UCSD-AML1 (cell line): ENCODE measurements at regions not wholly inside any gene's neighbourhood (a gene's known extent, or its start where the extent isn't known, plus 50 kb on each side); places are given as distances from the start of the nearest gene placed in this dataset.

Experiments
- DNase-seq: peaks from one replicate; lab custom pipeline; 2025; ENCODE audit not compliant: unreplicated experiment; lab: John Stamatoyannopoulos, UW

DNA sequence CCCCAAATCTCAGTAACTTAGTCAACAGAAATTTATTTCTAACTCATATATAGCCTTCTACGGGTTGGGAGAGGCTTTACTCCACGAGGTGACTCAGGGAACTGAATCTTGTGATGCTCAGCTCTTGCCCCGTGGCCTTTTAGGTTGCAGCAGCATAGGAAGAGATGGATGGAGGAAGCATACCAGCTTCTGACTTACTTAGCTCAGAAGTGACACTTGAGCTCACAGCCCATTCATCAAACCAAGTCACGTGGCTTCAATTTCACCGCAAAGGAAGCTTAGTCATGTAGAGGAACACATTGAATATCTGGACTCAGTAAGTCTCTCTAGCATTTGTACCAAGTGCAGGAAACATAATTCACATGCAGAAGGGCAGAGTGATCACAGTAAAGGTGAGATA is 124.1 kb upstream of the KCNN2 start:
- peak; percentile 14 for DNase-seq

DNA sequence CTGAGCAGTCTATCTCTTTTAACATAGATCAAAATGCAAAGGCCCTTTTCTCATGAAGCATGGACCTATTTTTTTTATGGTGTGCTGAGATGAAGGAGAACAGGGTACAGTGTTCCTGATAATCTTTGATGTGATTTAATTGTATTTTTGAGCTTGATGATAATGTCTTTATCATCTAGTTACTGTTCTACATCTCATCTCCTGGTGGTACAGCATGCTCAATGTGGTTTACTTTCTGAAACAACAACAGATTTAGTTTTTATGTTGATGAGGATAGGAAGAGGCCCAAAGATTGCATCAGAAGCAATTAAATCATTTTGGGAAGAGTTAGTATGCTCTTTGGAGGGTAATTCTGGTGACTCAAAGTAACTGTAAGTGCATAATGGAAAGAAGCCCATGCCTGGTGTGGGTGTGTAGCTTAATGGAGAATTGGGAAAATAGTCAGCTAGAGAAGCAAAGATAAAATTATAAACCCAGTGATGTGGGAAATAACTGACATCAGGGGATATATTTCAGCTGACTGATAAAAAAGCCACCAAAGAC is 123.0 kb upstream of the KCNN2 start:
- DNase-seq, result no peak

DNA sequence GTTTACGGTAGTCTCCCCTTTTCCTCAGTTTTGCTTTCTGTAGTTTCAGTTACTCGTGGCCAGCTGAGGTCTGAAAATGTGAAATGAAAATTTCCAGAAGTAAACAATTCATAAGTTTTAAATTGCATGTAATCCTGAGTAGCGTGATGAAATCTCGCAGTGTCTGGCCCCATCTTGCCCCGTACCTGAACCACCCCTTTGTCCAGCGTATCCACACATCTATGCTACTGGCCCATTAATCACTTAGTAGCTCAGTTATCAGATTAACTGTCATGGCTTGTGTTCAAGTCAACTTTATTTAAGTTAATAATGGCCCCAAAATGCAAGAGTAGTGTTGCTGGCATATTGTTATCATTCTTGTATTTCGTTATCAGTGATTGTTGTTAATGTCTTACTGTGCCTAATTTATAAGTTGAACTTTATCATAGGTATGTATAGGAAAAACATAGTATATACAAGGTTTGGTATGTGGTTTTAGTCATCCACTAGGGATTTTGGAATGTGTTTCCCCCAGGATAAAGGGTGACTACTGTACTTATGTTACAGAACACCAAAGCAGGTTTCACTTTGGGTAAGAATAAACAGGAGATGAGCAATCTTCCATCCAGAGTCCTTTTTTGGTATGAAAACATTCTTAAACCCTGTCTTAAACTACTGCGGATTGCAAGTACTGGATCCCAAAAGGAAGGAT is 118.4 kb upstream of the KCNN2 start:
- DNase-seq, result no peak

DNA sequence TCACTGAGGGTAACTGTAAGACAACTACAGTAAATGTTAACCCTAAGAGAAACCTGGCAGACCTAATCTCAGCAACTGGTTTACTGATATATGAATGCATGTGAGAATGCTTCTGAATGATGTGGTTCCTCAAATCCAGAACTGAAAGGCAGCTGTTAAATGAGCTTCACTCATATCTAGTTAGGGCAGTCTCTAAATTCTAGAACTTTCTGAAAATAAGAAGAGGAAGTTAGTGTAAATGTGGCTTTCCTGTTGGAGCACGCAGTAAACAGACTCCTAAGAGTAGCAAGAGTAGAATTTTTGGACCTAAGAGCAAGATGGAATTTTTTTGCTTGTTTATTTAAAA is 117.9 kb upstream of the KCNN2 start:
- DNase-seq, result no peak

DNA sequence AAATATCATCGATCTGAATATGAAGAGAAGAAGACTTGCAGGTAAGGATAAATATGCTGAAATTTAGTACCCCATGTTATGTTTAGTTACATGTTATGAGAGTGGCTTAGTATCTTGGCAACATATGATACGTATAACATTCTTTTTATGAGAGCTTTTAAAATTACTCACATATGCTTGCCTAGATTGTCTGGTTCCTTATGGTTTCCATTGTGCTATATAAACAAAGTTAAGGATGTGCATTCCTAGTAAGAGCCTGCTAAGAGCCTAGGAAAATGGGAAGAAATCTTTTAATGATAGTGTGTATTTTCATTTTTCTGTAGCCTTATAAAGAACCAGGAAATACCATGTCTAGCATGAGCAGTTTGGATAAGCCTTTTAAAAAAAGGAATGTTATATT is 112.0 kb upstream of the KCNN2 start:
- DNase-seq, result no peak

DNA sequence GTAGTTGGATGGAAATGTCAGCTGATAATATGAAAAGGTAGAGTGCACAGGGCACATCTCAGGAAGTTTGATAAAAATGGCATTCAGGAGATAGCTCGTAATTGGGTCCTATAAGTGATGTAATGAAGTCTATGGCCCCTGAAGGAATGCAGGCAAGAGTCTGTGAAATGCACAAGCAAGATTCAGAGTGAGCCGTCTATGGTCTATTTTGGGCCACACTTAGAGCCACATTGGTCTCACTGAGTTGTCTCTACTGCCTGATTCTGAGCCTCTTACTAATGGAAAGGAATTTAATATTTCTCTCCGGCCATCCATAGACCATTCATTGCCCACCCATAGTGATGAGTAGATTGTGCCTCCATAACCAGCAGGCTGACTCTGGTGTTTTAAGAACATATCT is 111.3 kb upstream of the KCNN2 start:
- no peak for DNase-seq

DNA sequence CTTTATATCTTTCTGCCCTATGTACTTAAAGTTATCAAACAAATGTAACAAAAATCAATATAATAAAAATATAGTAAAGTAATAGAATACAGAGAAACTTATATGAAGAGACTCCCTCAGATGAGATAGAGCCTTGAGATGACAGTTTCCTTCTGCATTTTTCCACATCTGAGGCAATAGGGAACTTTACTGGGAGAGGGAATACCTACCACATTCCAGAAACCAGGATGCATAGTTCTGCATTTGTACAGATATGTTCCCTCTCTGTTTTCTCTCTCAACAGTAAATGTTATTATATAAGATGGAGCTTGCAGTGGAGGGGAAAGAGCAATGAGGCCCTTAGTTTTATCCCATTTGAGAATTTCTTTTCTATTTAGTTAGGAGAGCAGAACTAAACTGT is 109.6 kb upstream of the KCNN2 start:
- no peak for DNase-seq

DNA sequence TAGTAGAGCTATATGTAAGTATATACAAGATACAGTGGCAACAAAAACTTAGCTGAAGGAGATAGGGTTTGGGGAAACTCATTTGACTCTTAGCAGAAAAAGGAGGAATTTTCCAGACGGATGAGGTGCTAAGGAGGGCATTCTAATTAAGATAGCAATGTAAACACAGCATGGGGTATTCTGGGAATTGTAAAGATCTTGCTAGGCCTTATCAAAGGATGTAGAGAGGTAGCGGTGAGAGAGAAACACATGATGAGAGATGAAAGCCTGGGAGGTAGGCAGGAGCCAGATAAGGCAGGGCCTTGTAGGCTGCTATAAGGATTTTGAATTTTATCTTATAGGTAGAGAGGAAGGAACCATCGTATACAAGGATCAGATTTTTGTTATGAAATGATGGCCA is 106.6 kb upstream of the KCNN2 start:
- DNase-seq, result no peak

DNA sequence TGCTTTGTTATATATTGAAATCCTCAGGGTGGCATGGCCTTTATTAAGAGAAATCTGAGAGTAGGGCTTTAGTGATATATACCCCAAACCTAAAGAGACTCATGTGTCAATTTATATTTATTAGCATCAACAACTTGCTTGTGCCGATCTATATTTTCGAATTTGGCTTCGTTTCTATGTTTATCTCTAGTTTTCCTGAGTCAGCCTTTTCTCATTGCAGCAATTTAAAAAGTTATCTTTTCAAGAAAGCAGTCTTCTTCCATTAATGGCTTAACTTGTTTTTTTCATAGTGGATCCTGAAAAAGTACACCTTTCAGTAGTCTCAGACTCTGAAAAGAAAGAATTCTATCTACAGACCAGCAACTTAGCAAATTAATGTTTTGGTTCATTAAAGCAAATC is 99.9 kb upstream of the KCNN2 start:
- no peak for DNase-seq

DNA sequence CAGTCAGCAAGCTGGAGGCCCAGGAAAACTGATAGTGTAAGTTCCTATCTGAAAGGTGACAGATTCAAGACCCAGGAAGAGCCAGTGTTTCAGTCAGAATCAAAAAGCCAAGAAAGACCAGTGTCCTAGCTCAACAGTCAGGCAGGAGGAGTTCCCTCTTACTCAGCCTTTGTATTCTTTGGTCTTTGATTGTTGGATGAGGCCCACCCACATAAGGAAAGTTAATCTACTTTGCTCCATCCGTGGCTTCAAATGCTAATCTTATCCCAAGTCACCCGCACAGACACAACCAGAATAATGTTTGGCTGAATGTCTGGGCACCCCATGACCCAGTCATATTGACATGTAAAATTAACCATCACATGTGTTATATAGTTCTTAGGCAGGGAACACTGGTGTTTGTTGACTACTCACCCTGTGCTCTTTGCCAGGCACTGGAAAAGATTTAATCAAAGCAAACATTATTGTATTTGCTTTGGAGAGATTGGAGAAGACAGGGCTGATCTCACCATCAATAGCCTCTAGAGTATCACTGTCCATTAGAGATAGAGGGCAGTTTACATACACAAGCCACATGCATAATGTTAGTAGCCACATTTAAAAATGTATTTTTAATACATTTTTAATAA is 96.3 kb upstream of the KCNN2 start:
- no peak for DNase-seq

DNA sequence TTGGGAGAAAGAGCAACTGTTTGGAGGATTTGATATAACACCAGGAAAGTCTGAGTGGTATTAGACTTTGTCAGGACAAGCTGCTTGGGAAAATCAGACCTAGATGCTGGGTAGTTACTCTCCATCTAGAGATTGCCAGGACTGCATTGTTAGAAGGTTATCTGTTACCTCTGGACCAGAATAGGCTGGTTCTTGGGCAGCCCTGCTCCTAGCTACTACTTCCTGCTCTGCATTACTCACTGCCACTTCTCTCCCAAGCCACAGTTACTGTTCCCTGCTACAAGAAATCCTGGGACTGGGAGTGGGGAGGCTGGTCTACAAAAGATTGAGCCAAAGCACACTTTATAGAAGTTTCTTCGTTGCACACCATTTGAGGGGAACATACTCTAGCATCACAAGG is 95.5 kb upstream of the KCNN2 start:
- no peak for DNase-seq

DNA sequence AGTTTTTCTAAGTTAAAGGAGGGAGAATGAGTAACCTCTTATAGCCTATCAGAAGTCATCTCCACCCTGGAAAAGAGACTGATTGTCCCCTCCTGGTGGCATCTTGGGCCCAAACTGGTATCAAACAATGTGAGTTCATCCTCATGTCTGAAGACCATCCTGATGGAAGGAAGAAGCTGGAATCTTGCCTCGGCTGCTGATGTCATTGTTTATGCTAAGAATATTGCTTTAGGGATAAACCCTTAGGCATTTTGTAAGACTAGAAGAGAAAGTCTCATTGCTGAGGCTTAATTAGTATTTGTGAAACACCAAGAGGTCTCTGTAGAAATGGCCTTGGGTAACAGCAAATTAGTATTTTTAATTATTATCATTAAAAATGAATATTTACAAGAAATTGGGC is 65.7 kb upstream of the KCNN2 start:
- DNase-seq, result no peak

DNA sequence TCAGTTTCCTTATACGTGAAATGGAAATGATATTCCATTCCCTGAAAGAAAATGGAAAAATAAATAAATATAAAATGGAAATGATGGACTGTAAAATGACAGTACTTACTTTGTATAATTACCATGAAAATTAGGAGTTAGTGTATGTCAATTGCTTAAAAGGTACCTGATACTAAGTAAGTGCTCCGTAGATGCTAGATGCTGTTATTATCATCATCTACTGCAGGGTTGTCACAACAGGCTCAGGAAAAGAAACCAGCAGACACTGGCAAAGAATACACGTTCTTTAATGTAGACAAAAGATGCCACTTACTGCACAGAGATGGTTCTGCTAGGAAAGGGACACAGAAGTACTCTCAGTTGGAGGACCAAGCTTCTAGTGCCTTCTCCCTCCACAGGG is 64.0 kb upstream of the KCNN2 start:
- no peak for DNase-seq

DNA sequence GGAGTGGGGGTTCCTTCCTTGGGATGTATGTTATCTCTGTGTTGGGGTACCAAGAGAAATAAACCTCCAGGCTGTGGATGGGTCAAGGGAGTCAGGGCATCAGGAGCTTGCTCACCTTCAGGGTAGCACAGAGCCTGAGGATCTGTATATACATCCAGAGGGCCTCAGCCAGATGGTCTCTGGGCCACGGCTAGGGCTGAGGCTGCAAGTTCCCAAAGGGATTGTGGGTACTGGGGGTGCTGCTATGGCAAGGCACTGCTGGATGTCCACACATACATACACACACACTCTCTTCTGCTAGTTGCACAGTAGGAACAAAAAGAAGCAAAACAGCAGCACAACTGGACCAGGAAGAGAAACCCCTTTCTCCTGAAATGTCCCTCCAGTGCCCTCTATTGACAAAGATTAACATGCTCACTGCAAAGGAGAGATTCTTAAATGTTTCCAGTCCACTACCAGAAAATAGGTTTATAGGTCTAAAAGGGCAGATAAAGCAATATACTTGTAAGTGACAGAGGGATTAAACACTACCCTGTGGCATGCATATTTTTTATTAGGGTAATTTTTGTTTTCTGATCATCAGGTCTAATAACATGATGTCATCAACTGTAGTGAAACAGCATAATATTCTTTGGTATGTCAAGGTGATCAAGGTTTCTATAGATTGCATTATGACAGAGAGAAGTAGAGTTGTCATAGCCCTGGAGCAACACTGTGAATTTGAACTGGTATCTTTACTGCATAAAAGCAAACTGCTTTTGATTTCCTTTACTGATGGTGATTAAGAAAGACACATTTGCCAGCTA is 56.3 kb upstream of the KCNN2 start:
- DNase-seq, result peak; percentile 9

DNA sequence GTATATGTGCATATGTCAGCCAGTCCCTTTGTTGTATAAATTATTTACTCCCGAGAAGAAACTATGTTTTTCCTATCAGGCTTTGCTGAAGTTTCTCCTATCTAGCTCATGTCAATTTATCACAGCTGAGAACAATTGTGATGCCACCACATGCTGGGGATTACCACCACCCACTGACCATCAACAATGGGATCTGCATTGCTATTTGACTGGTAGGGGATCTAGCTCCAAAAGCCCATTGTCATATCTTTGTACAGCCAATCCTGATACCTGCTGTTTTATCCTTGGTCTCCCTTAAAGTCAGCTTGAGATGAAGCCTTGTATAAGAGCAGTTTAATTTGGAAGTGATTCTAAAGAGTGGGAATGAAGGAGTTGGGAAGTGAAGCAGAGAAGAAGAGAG is 53.9 kb upstream of the KCNN2 start:
- no peak for DNase-seq

DNA sequence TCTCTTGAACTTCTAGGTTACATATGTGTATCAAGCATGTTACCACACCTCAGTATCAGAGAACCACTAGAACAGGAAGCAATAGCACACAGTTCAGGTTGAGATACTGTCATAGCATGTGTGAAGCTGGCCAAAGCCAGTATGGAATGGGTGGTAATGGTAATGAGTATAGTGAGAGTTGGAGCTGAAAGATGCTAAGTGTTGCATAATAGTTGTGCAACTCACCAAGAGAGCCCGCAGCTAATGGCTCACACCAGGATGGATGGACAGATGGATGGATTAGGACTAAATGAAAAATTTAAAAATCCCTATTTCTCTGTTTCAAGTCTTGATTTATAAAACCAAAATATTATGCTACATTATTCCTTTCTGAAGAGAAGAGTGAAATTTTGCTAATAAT is 53.4 kb upstream of the KCNN2 start:
- no peak for DNase-seq

DNA sequence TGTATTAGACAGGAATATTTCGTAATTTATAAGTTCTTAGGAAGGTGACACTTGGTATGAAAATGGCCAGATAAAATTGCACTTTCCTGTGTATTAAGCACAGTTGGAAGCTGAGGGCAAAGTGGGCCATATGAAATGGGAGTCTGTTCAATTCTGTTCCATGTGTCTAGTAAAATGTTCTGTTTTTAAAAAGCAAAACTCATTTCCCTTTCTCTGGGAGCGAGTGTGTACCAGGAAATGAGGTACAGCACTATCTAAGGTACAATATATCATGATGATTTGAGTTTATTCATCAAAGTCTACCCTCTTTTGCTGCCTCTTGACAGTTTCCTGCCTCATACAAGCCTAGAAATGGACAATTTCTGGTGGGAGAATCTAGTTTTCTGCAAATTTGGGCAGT is 51.2 kb upstream of the KCNN2 start:
- DNase-seq, result no peak

DNA sequence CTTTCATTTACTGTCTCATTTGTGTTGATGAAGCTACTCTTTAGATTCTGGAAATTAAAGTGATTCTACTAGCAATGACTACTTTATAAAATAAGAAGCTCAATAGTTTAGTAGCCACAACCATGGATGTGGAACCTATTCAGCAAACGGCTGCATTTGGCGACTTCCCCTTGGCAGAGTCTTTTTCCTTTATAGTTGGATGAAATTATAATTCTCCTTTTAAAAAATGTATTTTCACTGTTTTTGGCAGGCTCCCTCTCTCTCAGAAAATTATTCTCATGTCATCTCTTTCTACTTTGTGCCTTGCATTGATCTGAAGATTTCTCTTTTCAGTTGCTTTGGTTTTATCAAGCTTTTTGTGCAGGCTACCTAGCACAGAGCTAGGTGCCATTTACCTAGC is 50.6 kb upstream of the KCNN2 start:
- DNase-seq, result no peak

DNA sequence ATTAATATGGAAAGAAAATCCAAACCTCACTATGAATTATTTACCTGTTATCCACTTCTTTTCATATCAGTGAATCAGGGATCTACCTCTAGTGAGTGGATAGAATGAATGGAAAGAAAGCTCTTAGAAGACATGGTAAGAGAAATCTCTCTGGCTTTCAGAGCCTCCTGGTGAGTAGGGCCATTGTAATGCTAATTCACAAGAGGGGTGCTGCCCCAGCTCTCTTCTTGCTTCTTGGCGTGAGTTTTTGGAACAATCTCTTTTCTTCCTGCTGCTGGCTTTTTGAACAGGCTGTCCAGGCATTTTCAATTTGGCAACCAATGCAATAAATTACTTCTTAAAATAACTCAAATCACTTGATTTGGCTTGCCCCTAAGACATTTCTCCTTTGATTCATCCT is 49.9 kb upstream of the KCNN2 start:
- DNase-seq, result no peak
